ENCODE measurements at regions not wholly inside any gene's neighbourhood (a gene's known extent, or its start where the extent isn't known, plus 50 kb on each side); places are given as distances from the start of the nearest gene placed in this dataset.
A peak's percentile ranks its signal among the peaks of the same experiment; 100 is the strongest.

- no peak for TF ChIP-seq CTCF (IDR thresholded peaks at IDR 0.05; ENCODE audit: insufficient read depth, low read depth, low read length, missing control alignments)
- no peak for DNase-seq (ENCODE audit: low read depth)
- H3K4me3 ChIP-seq (ENCODE audit: low read length) = no peak overlapping the region
Measured at GRCh38 chr15:81471151-81471550, 97.1 kb upstream of the TMC3 start.

- peak; percentile 93 for DNase-seq (ENCODE audit: low read depth)
- no peak overlapping the region for H3K4me3 ChIP-seq (ENCODE audit: low read length)
- TF ChIP-seq CTCF (IDR thresholded peaks at IDR 0.05; ENCODE audit: insufficient read depth, low read depth, low read length, missing control alignments) = no peak
Measured at GRCh38 chr15:81469154-81469553, 95.1 kb upstream of the TMC3 start.

- no peak for TF ChIP-seq CTCF (IDR thresholded peaks at IDR 0.05; ENCODE audit: insufficient read depth, low read depth, low read length, missing control alignments)
- H3K4me3 ChIP-seq (ENCODE audit: low read length) = no peak overlapping the region
- no peak for DNase-seq (ENCODE audit: low read depth)
Measured at GRCh38 chr15:81466741-81467140, 92.7 kb upstream of the TMC3 start.

- no peak for TF ChIP-seq CTCF (IDR thresholded peaks at IDR 0.05; ENCODE audit: insufficient read depth, low read depth, low read length, missing control alignments)
- no peak overlapping the region for H3K4me3 ChIP-seq (ENCODE audit: low read length)
- no peak for DNase-seq (ENCODE audit: low read depth)
Measured at GRCh38 chr15:81454024-81454423, 80.0 kb upstream of the TMC3 start.

- no peak overlapping the region for H3K4me3 ChIP-seq (ENCODE audit: low read length)
- no peak for TF ChIP-seq CTCF (IDR thresholded peaks at IDR 0.05; ENCODE audit: insufficient read depth, low read depth, low read length, missing control alignments)
- no peak for DNase-seq (ENCODE audit: low read depth)
Measured at GRCh38 chr15:81450721-81451120, 76.7 kb upstream of the TMC3 start.

GRCh38 chr15:81449836-81450474 is 75.9 kb upstream of the TMC3 start:
- DNase-seq (ENCODE audit: low read depth) = peak; percentile 60
- H3K4me3 ChIP-seq (ENCODE audit: low read length) = no peak overlapping the region
- TF ChIP-seq CTCF (IDR thresholded peaks at IDR 0.05; ENCODE audit: insufficient read depth, low read depth, low read length, missing control alignments) = no peak
